ENCODE measurements at regions not wholly inside any gene's neighbourhood (a gene's known extent, or its start where the extent isn't known, plus 50 kb on each side); places are given as distances from the start of the nearest gene placed in this dataset.

DNA sequence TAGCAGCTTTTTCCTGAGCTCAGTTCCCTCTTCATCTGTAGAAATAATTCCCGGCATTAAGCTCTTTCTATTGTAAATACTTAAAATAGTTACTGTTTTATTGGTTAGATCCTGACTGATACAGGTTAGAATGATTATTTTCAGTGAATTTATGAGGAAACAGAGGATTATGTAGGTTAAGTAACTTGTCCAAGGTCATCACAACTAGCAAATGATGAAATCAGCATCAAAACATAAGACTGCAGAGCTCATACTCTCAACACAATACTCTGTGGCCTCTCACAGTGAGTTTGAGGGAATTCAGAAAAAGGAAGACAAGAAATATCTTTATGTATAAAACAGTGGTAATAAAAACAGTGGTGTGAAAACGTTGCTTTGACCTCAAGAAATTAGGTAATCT is 113.2 kb upstream of the DLX2 start:
- TF ChIP-seq POLR2A (IDR thresholded peaks at IDR 0.05; ENCODE audit: low read length) (no peak), CHD2 (IDR thresholded peaks at IDR 0.05; ENCODE audit: low read length, partially characterized antibody) (no peak), MAX (IDR thresholded peaks at IDR 0.05) (no peak), CTCF (IDR thresholded peaks at IDR 0.05) (no peak), RAD21 (conservative IDR thresholded peaks at IDR 0.05 in 1 of 2, IDR thresholded peaks at IDR 0.05 in 1 of 2) (no peak), MAFK (IDR thresholded peaks at IDR 0.05; ENCODE audit: partially characterized antibody) (no peak)
- TF ChIP-seq, protein P1, sequence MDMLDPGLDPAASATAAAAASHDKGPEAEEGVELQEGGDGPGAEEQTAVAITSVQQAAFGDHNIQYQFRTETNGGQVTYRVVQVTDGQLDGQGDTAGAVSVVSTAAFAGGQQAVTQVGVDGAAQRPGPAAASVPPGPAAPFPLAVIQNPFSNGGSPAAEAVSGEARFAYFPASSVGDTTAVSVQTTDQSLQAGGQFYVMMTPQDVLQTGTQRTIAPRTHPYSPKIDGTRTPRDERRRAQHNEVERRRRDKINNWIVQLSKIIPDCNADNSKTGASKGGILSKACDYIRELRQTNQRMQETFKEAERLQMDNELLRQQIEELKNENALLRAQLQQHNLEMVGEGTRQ (IDR thresholded peaks at IDR 0.05) = no peak

Measured in A549 (cell line).